Mesendoderm (in vitro differentiated cells): ENCODE measurements at regions not wholly inside any gene's neighbourhood (a gene's known extent, or its start where the extent isn't known, plus 50 kb on each side); places are given as distances from the start of the nearest gene placed in this dataset.

Source experiments
- DNase-seq: peaks from one replicate; pipeline ENCODE4 v3.0.0; 2013
- H2AK5ac ChIP-seq: 2 replicates; pipeline ENCODE4 v1.6.1; 2013; ENCODE audit warnings: low read length, inconsistent platforms
- H2BK120ac ChIP-seq: 2 replicates; pipeline ENCODE4 v1.6.1; 2013; ENCODE audit warnings: low read depth, mild to moderate bottlenecking, low read length, moderate library complexity, mixed read lengths
- H2BK15ac ChIP-seq: replicated peaks from 2 replicates; pipeline ENCODE4 v1.6.1; 2013; ENCODE audit warnings: low read depth, mild to moderate bottlenecking, moderate library complexity
- H2BK5ac ChIP-seq: 2 replicates; pipeline ENCODE4 v1.6.1; 2013; ENCODE audit warnings: low read length, inconsistent platforms
- H3K18ac ChIP-seq: 2 replicates; pipeline ENCODE4 v1.6.1; 2013; ENCODE audit warnings: mild to moderate bottlenecking, low read length, mixed read lengths
- H3K23ac ChIP-seq: one replicate; pipeline ENCODE4 v1.6.1; 2013; ENCODE audit warnings: low read length
- H3K27ac ChIP-seq: 2 replicates; pipeline ENCODE4 v1.5.1; 2013; ENCODE audit warnings: low read depth, mild to moderate bottlenecking, inconsistent platforms, low read length, moderate library complexity
- H3K27me3 ChIP-seq: 2 replicates; pipeline ENCODE4 v1.6.1; 2013; ENCODE audit warnings: low read length, control low read depth, mild to moderate bottlenecking, inconsistent platforms; ENCODE audit not compliant: insufficient read depth, poor library complexity
- H3K36me3 ChIP-seq: 2 replicates; pipeline ENCODE4 v1.6.1; 2013; ENCODE audit warnings: low read length, inconsistent platforms; ENCODE audit not compliant: control insufficient read depth, insufficient read depth
- H3K4ac ChIP-seq: one replicate; pipeline ENCODE4 v1.6.1; 2013; ENCODE audit warnings: low read depth, mild to moderate bottlenecking, low read length, moderate library complexity
- H3K4me1 ChIP-seq: 2 replicates; pipeline ENCODE4 v1.6.1; 2013; ENCODE audit warnings: low read depth, low read length, inconsistent platforms; ENCODE audit not compliant: control insufficient read depth
- H3K4me2 ChIP-seq: 2 replicates; pipeline ENCODE4 v1.6.1; 2013; ENCODE audit warnings: low read length
- H3K4me3 ChIP-seq: 2 replicates; pipeline ENCODE4 v1.5.1; 2013; ENCODE audit warnings: mild to moderate bottlenecking, low read length
- H3K56ac ChIP-seq: one replicate; pipeline ENCODE4 v1.6.1; 2013; ENCODE audit warnings: low read length
- H3K79me1 ChIP-seq: 2 replicates; pipeline ENCODE4 v1.6.1; 2013; ENCODE audit warnings: low read length, inconsistent platforms
- H3K79me2 ChIP-seq: 2 replicates; pipeline ENCODE4 v1.6.1; 2013; ENCODE audit warnings: mild to moderate bottlenecking, low read length; ENCODE audit not compliant: control insufficient read depth, insufficient read depth
- H3K9ac ChIP-seq: 2 replicates; pipeline ENCODE4 v1.6.1; 2013; ENCODE audit warnings: low read length, inconsistent platforms
- H4K5ac ChIP-seq: one replicate; pipeline ENCODE4 v1.6.1; 2013; ENCODE audit warnings: low read length
- H4K8ac ChIP-seq: one replicate; pipeline ENCODE4 v1.6.1; 2013; ENCODE audit warnings: low read depth, mild to moderate bottlenecking, control low read depth, low read length, moderate library complexity
- WGBS: extraction: QIAGEN DNeasy Blood & Tissue Kit; methylation state at CpG from one replicate; pipeline ENCODE4 v1.1.7; 2013; ENCODE audit warnings: low lambda C conversion rate, missing lambda C conversion rate; ENCODE audit not compliant: insufficient coverage; ENCODE audit errors: extremely low coverage; 5-methylcytosine and 5-hydroxymethylcytosine counted together

DNA sequence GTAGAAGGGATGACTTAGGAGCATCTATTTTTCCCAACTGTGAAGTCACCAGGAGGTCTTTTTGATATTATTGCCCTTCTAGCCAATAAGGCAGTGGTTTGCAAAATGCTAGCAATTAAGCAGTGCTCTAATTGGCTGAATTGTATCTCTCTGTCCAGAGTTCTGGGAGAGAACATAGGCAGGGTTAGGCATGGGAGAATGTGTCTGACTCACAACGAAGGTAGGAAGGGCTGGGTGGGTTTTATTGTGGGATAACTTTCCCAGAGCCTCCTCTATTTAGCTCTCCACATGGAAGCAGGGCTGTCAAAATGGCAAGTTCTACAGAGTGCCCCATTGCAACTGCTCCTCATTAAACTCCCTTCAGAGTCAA is 415.9 kb upstream of the CADM1 start:
- Histone ChIP-seq H3K36me3 (no peaks in the 10 kb centered on the region), H2BK120ac (no peak overlapping the region), H4K8ac (no peak overlapping the region), H3K4ac (no peak overlapping the region), H2BK15ac (no peak overlapping the region), H3K79me1 (no peaks in the 10 kb centered on the region), H3K4me1 (no peaks in the 10 kb centered on the region), H3K23ac (no peak overlapping the region), H3K56ac (no peak overlapping the region), H3K18ac (no peak overlapping the region), H3K27ac (no peak overlapping the region), H3K27me3 (no peaks in the 10 kb centered on the region), H4K5ac (no peak overlapping the region), H3K4me2 (no peak overlapping the region), H2AK5ac (no peak overlapping the region), H3K9ac (no peak overlapping the region), H3K4me3 (no peak overlapping the region), H2BK5ac (no peak overlapping the region), H3K79me2 (no peaks in the 10 kb centered on the region)
- DNase-seq: peak; percentile 4
- WGBS: no CpG with 5 or more reads among the region's 1 CpG

DNA sequence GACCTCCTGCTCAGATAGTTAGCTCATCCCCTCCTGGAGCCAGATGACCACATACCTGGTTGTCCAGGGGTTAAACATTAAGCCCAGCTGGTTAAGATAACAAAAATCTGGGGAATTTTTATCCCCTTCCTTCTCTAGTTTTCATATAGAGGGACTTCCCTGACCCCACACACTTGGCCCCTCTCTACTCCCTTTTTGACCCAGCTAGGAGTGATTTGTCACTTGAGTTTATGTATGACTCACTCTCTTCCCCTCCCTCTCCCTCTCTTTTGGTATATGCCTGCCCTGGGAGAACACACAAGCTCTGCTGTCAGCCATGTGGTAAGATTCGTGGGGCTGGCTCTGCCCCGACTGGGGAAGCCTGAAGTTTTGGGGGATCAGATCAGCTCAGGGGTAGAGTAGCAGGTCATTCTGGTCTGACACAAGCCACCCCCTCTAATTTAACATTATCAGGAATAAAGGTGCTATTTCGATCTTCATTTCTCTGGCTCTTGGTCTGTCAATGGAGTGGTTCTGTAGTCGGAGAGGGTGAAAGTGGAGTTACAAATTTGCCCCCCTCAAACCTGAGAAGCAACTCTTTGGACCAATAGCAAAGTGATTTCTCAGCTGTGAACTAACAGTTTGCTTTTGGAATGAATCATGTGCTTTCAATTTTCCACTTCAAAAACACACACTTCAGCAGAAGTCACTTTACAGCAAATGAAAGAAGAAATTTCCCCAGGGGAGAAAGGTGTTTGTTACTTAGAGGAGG is 415.3 kb upstream of the CADM1 start:
- Histone ChIP-seq H3K56ac (no peak overlapping the region), H3K23ac (no peak overlapping the region), H4K5ac (no peak overlapping the region), H3K18ac (no peak overlapping the region), H3K4me1 (no peaks in the 10 kb centered on the region), H2BK5ac (no peak overlapping the region), H3K4me2 (no peak overlapping the region), H3K36me3 (no peaks in the 10 kb centered on the region), H3K27me3 (no peaks in the 10 kb centered on the region), H3K4ac (no peak overlapping the region), H2BK120ac (no peak overlapping the region), H3K4me3 (no peak overlapping the region), H3K9ac (no peak overlapping the region), H3K79me1 (no peaks in the 10 kb centered on the region), H2AK5ac (no peak overlapping the region), H3K79me2 (no peaks in the 10 kb centered on the region), H4K8ac (peak overlapping the region; percentile 5), H2BK15ac (no peak overlapping the region), H3K27ac (no peak overlapping the region)
- peak; percentile 55 for DNase-seq
- no CpG with 5 or more reads among the region's 4 CpGs for WGBS

DNA sequence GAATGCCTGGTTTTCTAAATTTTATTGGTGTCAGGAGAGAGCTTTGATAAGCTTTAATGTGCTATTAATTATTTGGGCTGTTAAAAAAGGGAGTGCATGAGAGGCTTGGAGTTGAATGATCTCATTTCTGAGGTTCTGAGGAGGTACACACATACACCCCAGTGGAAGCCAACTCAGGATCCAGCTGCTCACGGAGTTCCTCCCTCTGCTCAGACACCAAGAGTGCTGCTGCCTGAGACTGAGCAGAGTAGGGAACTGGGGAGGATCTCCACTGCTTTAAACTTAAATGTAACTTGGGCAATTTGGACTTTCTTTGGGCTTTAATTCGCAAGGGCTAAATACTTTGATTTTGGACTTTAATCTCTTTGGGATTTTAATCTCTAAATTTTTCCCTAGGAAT is 414.4 kb upstream of the CADM1 start:
- H2BK15ac ChIP-seq: no peak overlapping the region
- no peak overlapping the region for H3K56ac ChIP-seq
- no peak overlapping the region for H2AK5ac ChIP-seq
- H3K4me3 ChIP-seq: no peak overlapping the region
- H3K9ac ChIP-seq: no peak overlapping the region
- H2BK5ac ChIP-seq: no peak overlapping the region
- DNase-seq: no peak
- H3K23ac ChIP-seq: no peak overlapping the region
- no peaks in the 10 kb centered on the region for H3K27me3 ChIP-seq
- H4K5ac ChIP-seq: no peak overlapping the region
- H3K36me3 ChIP-seq: no peaks in the 10 kb centered on the region
- no peak overlapping the region for H3K4me2 ChIP-seq
- no peaks in the 10 kb centered on the region for H3K4me1 ChIP-seq
- H3K79me1 ChIP-seq: no peaks in the 10 kb centered on the region
- WGBS: no CpG with 5 or more reads among the region's 2 CpGs
- H3K4ac ChIP-seq: no peak overlapping the region
- no peaks in the 10 kb centered on the region for H3K79me2 ChIP-seq
- H3K27ac ChIP-seq: no peak overlapping the region
- H2BK120ac ChIP-seq: no peak overlapping the region
- no peak overlapping the region for H3K18ac ChIP-seq
- H4K8ac ChIP-seq: no peak overlapping the region

DNA sequence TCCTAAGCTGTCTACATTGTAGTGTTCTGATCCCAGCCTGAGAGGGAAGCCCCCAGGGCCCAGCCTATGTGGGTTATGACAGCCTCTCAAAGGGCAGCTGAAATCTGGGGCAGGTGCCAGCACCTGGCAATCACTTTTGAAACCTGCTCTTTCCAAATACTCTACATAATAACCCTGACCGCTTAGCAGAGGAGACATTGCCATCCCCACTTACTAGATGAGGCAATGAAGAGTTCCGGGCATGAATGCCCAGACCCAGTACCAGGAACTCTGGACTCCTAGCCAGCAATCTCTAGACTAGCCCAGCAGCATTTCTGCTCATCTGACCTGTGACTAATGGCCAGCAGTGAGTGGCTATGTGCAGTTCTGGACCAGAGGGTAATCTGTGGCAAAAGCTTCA is 412.4 kb upstream of the CADM1 start:
- Histone ChIP-seq H3K9ac (no peak overlapping the region), H3K4me2 (no peak overlapping the region), H3K79me1 (no peaks in the 10 kb centered on the region), H3K79me2 (no peaks in the 10 kb centered on the region), H2BK5ac (no peak overlapping the region), H4K8ac (no peak overlapping the region), H3K4me1 (no peaks in the 10 kb centered on the region), H3K18ac (no peak overlapping the region), H3K27ac (no peak overlapping the region), H3K27me3 (no peaks in the 10 kb centered on the region), H3K56ac (no peak overlapping the region), H2BK120ac (no peak overlapping the region), H3K23ac (no peak overlapping the region), H2AK5ac (no peak overlapping the region), H2BK15ac (no peak overlapping the region), H4K5ac (no peak overlapping the region), H3K4me3 (no peak overlapping the region), H3K36me3 (no peaks in the 10 kb centered on the region), H3K4ac (no peak overlapping the region)
- no CpG with 5 or more reads among the region's 2 CpGs for WGBS
- no peak for DNase-seq

DNA sequence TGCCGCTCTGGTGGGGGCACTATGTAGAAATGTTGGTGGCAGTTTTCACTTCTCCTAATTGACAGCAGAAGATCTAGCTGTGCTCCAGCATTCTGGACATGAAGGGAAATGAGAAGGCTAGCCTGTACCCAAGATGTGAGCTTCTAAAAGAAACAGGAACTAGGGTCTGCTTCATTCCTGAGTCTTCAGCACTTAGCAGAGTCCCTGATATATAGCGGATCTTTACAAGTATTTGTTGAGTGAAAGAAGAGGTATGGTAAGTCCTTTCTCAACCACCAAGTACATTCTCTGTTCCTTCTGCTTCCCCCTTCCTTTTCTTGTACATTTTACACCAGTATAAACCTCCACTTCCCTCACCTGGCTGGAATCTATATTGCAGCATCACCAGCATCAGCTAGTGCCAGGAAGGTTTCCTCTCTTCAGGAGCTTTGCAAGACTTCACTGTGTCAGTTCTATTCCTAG is 408.3 kb upstream of the CADM1 start:
- no CpG with 5 or more reads among the region's 2 CpGs for WGBS
- DNase-seq: peak; percentile 68
- no peak overlapping the region for H2BK15ac ChIP-seq

More for the DNA sequence above, 408.3 kb upstream of the CADM1 start:
- Histone ChIP-seq H2BK120ac (no peak overlapping the region), H3K56ac (no peak overlapping the region), H3K4me3 (no peak overlapping the region), H3K79me1 (no peaks in the 10 kb centered on the region), H4K5ac (no peak overlapping the region), H3K27me3 (no peaks in the 10 kb centered on the region), H3K79me2 (no peaks in the 10 kb centered on the region), H3K36me3 (no peaks in the 10 kb centered on the region), H3K9ac (no peak overlapping the region), H3K27ac (no peak overlapping the region), H3K18ac (no peak overlapping the region), H3K23ac (no peak overlapping the region), H3K4me2 (no peak overlapping the region), H3K4me1 (no peaks in the 10 kb centered on the region), H3K4ac (no peak overlapping the region), H2AK5ac (no peak overlapping the region), H2BK5ac (no peak overlapping the region), H4K8ac (no peak overlapping the region)
